Type B pancreatic cell (in vitro differentiated cells): ENCODE measurements at regions not wholly inside any gene's neighbourhood (a gene's known extent, or its start where the extent isn't known, plus 50 kb on each side); places are given as distances from the start of the nearest gene placed in this dataset.

ENCODE experiments used
- DNase-seq: peaks from one replicate; pipeline ENCODE4 v3.0.0; 2021; ENCODE audit warnings: mixed read lengths; ENCODE audit not compliant: unreplicated experiment; ENCODE audit errors: extremely low spot score
- H3K27ac Mint-ChIP-seq: 2 replicates; pipeline ENCODE4 v1.8.0; 2021; ENCODE audit warnings: mild to moderate bottlenecking, mixed read lengths
- H3K27me3 Mint-ChIP-seq: 2 replicates; pipeline ENCODE4 v1.8.0; 2021; ENCODE audit warnings: mixed read lengths
- H3K36me3 Mint-ChIP-seq: 2 replicates; pipeline ENCODE4 v1.8.0; 2021; ENCODE audit warnings: mixed read lengths
- H3K4me1 Mint-ChIP-seq: one replicate; pipeline ENCODE4 v1.8.0; 2021; ENCODE audit warnings: mixed read lengths; ENCODE audit not compliant: unreplicated experiment
- H3K4me3 Mint-ChIP-seq: 2 replicates; pipeline ENCODE4 v1.8.0; 2021; ENCODE audit warnings: mild to moderate bottlenecking, mixed read lengths
- H3K9me3 Mint-ChIP-seq: 2 replicates; pipeline ENCODE4 v1.8.0; 2021; ENCODE audit warnings: mixed read lengths
- CTCF ChIP-seq: fragments of 200-600 bp; sonication (generic); conservative IDR thresholded peaks from 2 replicates; pipeline ENCODE4 v1.5.0; 2021; ENCODE audit warnings: antibody characterized with exemption, mild to moderate bottlenecking

DNA sequence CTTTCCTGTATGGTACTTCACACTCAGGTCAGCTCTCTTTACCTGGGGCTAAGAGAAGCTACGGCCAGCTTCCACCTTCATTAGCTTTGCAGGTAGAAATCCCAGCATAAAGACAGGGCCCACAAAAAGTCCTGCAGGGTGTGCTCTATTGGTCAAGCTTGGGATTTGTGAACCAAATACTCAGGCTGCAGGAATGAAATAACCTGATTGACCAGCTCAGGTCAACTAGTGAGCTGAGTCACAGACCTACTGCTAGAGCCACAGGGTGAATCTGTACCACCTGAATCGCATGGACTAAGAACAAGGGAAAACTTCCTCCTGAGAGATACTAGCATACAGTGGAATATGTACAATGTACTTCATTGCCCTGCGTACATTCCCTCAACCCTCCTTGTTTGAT lies 172.2 kb downstream of the HHIP start:
- Mint-ChIP-seq H3K9me3 (no peaks in the 10 kb centered on the region), H3K4me3 (no peak overlapping the region), H3K27me3 (no peaks in the 10 kb centered on the region)

GRCh38 chr4:144819591-144819990 lies 173.6 kb downstream of the HHIP start:
- Mint-ChIP-seq H3K27ac (no peak overlapping the region), H3K4me3 (no peak overlapping the region), H3K27me3 (no peaks in the 10 kb centered on the region), H3K36me3 (no peaks in the 10 kb centered on the region), H3K9me3 (no peaks in the 10 kb centered on the region), H3K4me1 (peaks cover 4% of the 10 kb centered on the region)
- DNase-seq, result no peak
- TF ChIP-seq CTCF, result no peak

More for the DNA sequence above, 172.2 kb downstream of the HHIP start:
- Mint-ChIP-seq H3K36me3 (no peaks in the 10 kb centered on the region), H3K4me1 (peaks cover 4% of the 10 kb centered on the region), H3K27ac (no peak overlapping the region)
- no peak for TF ChIP-seq CTCF
- no peak for DNase-seq

- no peak for TF ChIP-seq CTCF
- no peak for DNase-seq
- Mint-ChIP-seq H3K4me3 (no peak overlapping the region), H3K27ac (no peak overlapping the region), H3K4me1 (peaks cover 4% of the 10 kb centered on the region), H3K36me3 (no peaks in the 10 kb centered on the region), H3K9me3 (no peaks in the 10 kb centered on the region), H3K27me3 (no peaks in the 10 kb centered on the region)
These were observed 174.2 kb downstream of the HHIP start for GRCh38 chr4:144820011-144820727.

- no peaks in the 10 kb centered on the region for H3K36me3 Mint-ChIP-seq
- H3K27ac Mint-ChIP-seq, result no peak overlapping the region
- H3K27me3 Mint-ChIP-seq, result no peaks in the 10 kb centered on the region
- H3K9me3 Mint-ChIP-seq, result no peaks in the 10 kb centered on the region
- no peak overlapping the region for H3K4me3 Mint-ChIP-seq
- H3K4me1 Mint-ChIP-seq, result peaks cover 4% of the 10 kb centered on the region
- no peak for DNase-seq
- no peak for TF ChIP-seq CTCF
These were observed 174.8 kb downstream of the HHIP start for GRCh38 chr4:144820728-144821085.

DNA sequence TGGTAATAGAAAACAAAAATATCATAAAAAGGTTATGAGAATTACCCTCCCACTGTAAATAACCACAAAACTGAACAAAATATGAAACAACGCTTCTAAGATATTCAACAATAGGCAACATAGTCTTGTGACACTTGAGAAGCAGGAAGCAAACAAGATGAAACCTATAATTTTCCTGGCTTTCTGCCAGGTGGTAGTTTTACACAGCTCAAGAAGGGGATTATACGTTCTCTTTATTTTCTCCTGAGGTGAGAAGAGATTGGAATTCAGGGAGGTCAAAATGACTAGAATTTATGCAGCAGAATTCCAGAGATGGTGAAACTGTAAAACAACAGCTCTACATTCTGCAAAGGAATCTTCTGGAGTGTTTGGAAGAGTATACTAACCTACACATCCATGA lies 186.0 kb downstream of the HHIP start:
- no peaks in the 10 kb centered on the region for H3K36me3 Mint-ChIP-seq
- DNase-seq, result no peak
- no peaks in the 10 kb centered on the region for H3K9me3 Mint-ChIP-seq
- no peak for TF ChIP-seq CTCF
- no peak overlapping the region for H3K4me3 Mint-ChIP-seq
- no peaks in the 10 kb centered on the region for H3K27me3 Mint-ChIP-seq
- no peaks in the 10 kb centered on the region for H3K4me1 Mint-ChIP-seq
- H3K27ac Mint-ChIP-seq, result no peak overlapping the region

DNA sequence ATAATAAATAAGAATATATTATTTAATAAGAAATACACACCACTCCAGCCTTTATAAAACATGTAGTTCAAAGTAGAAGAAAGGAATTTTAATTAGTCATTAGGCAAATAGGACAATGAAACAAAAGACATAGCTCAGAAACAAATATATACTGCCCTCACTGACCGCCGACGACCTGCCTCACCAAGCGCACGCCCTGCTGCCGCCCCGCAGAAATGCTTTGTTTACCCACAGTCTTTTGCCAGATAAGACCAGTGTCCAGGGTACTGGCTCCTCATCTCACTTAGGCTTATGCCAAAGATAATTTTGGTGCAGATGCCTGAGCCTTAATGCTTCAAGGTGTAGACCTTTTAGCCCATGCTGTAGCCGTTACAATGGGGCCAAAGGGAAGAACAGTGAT lies 199.5 kb downstream of the HHIP start:
- no peaks in the 10 kb centered on the region for H3K9me3 Mint-ChIP-seq
- H3K27ac Mint-ChIP-seq, result no peak overlapping the region
- no peak for TF ChIP-seq CTCF
- no peaks in the 10 kb centered on the region for H3K27me3 Mint-ChIP-seq
- no peaks in the 10 kb centered on the region for H3K4me1 Mint-ChIP-seq
- H3K4me3 Mint-ChIP-seq, result no peak overlapping the region
- DNase-seq, result no peak
- H3K36me3 Mint-ChIP-seq, result no peaks in the 10 kb centered on the region
